GM12878 (cell line): ENCODE measurements at regions not wholly inside any gene's neighbourhood (a gene's known extent, or its start where the extent isn't known, plus 50 kb on each side); places are given as distances from the start of the nearest gene placed in this dataset.

Source experiments
- ATAC-seq: fragments of 200-7000 bp; cut with Tn5 transposase; 3 replicates; pipeline ENCODE4 v1.9.1; 2020; ENCODE audit warnings: mild to moderate bottlenecking, moderate library complexity
- BruUV-seq: library from RNA; stranded (reverse); fragments of 400-500 nt; replicated peaks from 2 replicates; lab custom pipeline; 2021; lab: Mats Ljungman, UMichigan
- CTCF ChIA-PET: fragments of 300-600 bp; sonication (Branson Sonifier 250); formaldehyde crosslinking; extraction: SDS; loops from one replicate; lab custom pipeline; 2021; ENCODE audit warnings: inconsistent platforms; lab: Yijun Ruan, JAX
- POLR2A ChIA-PET: fragments of 350-600 bp; formaldehyde crosslinking; extraction: SDS; loops from one replicate; lab custom pipeline; 2021; ENCODE audit warnings: inconsistent platforms; lab: Charles Lee
- RAD21 ChIA-PET: fragments of 300-600 bp; sonication (Branson Sonifier 250); formaldehyde crosslinking; loops from one replicate; lab custom pipeline; 2023; ENCODE audit warnings: antibody characterized with exemption; ENCODE audit not compliant: unreplicated experiment; lab: Charles Lee
- SMC1A ChIA-PET: fragments of 300-600 bp; sonication (Branson Sonifier 250); formaldehyde crosslinking; loops from one replicate; lab custom pipeline; 2023; ENCODE audit not compliant: unreplicated experiment, uncharacterized antibody; lab: Charles Lee
- DNase-seq: peaks from one replicate; pipeline ENCODE4 v3.0.0-alpha.2; 2011; ENCODE audit warnings: low read depth, low spot score
- FAIRE-seq: peaks from 3 replicates; lab custom pipeline; 2011; peaks lifted over from hg19 to GRCh38; lab: Jason Lieb, UNC
- H2AFZ ChIP-seq: 2 replicates; pipeline ENCODE4 v1.6.0; 2011; ENCODE audit warnings: low read depth, low read length, control low read depth; ENCODE audit not compliant: control insufficient read depth
- H3K27ac ChIP-seq: 2 replicates; pipeline ENCODE4 v1.5.1; 2011; ENCODE audit warnings: control low read depth; ENCODE audit not compliant: control insufficient read depth, insufficient read depth
- H3K27me3 ChIP-seq, 2 experiments: replicated peaks in 1 of 2; 2 replicates each; pipeline versions ENCODE4 v1.6.0 to v1.6.1; 2011; ENCODE audit warnings: low read length in 1 of 2; ENCODE audit not compliant: control insufficient read depth in 2 of 2, insufficient read depth in 2 of 2
- H3K36me3 ChIP-seq, 2 experiments: 2 replicates each; pipeline ENCODE4 v1.5.1; 2011; ENCODE audit warnings: low read length in 1 of 2; ENCODE audit not compliant: control insufficient read depth in 2 of 2, insufficient read depth in 2 of 2
- H3K4me1 ChIP-seq: 2 replicates; pipeline ENCODE4 v1.6.1; 2011; ENCODE audit warnings: mild to moderate bottlenecking, low read length, moderate library complexity, mixed read lengths; ENCODE audit not compliant: control insufficient read depth, insufficient read depth
- H3K4me2 ChIP-seq: 2 replicates; pipeline ENCODE4 v1.6.0; 2011; ENCODE audit warnings: control low read depth; ENCODE audit not compliant: control insufficient read depth, insufficient read depth
- H3K4me3 ChIP-seq: fragments of 200-600 bp; sonication (generic); 2 replicates; pipeline ENCODE4 v1.5.1; 2016
- H3K79me2 ChIP-seq: 2 replicates; pipeline ENCODE4 v1.6.0; 2011; ENCODE audit warnings: low read length; ENCODE audit not compliant: control insufficient read depth, insufficient read depth
- H3K9ac ChIP-seq: 2 replicates; pipeline ENCODE4 v1.8.0; 2011; ENCODE audit warnings: low read length, control low read depth, mixed read lengths; ENCODE audit not compliant: control insufficient read depth, insufficient read depth
- H3K9me3 ChIP-seq: replicated peaks from 3 replicates; pipeline ENCODE4 v1.5.1; 2011; ENCODE audit warnings: mild to moderate bottlenecking, low read length; ENCODE audit not compliant: control insufficient read depth, insufficient read depth
- H4K20me1 ChIP-seq: 2 replicates; pipeline ENCODE4 v1.6.0; 2011; ENCODE audit not compliant: control insufficient read depth, insufficient read depth
- CBFB ChIP-seq: IDR thresholded peaks from 2 replicates; pipeline ENCODE4 v1.6.1; 2016; ENCODE audit warnings: antibody characterized with exemption, low read depth
- EZH2 ChIP-seq: IDR thresholded peaks from 2 replicates; pipeline ENCODE4 v1.6.1; 2012; ENCODE audit warnings: low read depth, mild to moderate bottlenecking, control low read depth, inconsistent platforms, low read length, borderline replicate concordance; ENCODE audit not compliant: control insufficient read depth
- NR2C2 ChIP-seq: IDR thresholded peaks from 2 replicates; pipeline ENCODE4 v1.6.1; 2011; ENCODE audit warnings: borderline replicate concordance, low read depth; ENCODE audit not compliant: control insufficient read depth, insufficient read length
- SPI1 ChIP-seq: IDR thresholded peaks from 2 replicates; pipeline ENCODE4 v1.6.1; 2011; ENCODE audit warnings: low read depth, mild to moderate bottlenecking, low read length, moderate library complexity, borderline replicate concordance; ENCODE audit not compliant: insufficient read depth
- WGBS: methylation state at CpG from one replicate; pipeline ENCODE4 v1.1.6; 2016; ENCODE audit warnings: low lambda C conversion rate; ENCODE audit not compliant: insufficient replicate concordance, insufficient coverage; ENCODE audit errors: missing lambda C conversion rate; 5-methylcytosine and 5-hydroxymethylcytosine counted together
- in situ Hi-C: fragments of 300-500 bp; cut with MboI; formaldehyde crosslinking; loops from 9 replicates; pipeline ENCODE4 v1.14.3; 2018; ENCODE audit warnings: mixed read lengths
- intact Hi-C: fragments of 100-400 bp; cut with micrococcal nuclease; formaldehyde crosslinking; loops from one replicate; pipeline ENCODE4 v1.14.2; 2022; ENCODE audit not compliant: unreplicated experiment

DNA sequence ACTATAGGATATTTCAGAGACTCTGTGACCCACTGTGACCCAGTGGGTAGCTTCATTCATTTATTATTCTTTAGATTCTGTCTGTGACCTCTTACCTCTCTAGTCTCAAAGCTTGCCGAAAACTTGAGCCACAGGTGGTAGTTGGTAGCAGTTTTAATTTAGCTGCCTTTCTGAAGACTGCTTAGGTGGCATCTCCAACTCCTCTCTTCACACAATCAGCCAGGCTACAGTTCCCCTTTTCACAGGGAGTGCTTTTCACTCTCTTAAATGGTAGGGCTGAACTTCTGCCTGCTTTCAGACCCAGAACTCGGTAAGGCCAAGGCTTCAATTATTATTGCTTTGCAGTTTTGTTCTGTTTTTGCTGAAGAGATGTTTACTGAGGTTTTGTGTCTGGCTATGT, 349.6 kb downstream of the ARL6IP6 start:
- H3K36me3 ChIP-seq, result no peaks in the 10 kb centered on the region
- POLR2A ChIA-PET, result no interaction called here
- H3K9ac ChIP-seq, result no peak overlapping the region
- DNase-seq, result no peak
- in situ Hi-C loops, result no loop called here
- H3K4me3 ChIP-seq, result no peak overlapping the region
- H4K20me1 ChIP-seq, result no peaks in the 10 kb centered on the region
- ATAC-seq, result 0 out of 3 replicates have a peak, but pooled peaks have one; percentile 25
- no peaks in the 10 kb centered on the region for H3K9me3 ChIP-seq
- H3K4me1 ChIP-seq, result no peaks in the 10 kb centered on the region
- no peaks in the 10 kb centered on the region for H3K27me3 ChIP-seq
- SMC1A ChIA-PET, result no interaction called here
- CTCF ChIA-PET, result no interaction called here
- WGBS, result 13% methylated on average over 2 of the region's 2 CpGs
- no peak overlapping the region for H2AFZ ChIP-seq
- no peak overlapping the region for H3K27ac ChIP-seq
- no peak for FAIRE-seq
- TF ChIP-seq SPI1, result peak; percentile 29; the same call in 1 of the 2 replicates
- no peak for TF ChIP-seq EZH2
- BruUV-seq, result no TSS peak
- RAD21 ChIA-PET, result no interaction called here
- no peaks in the 10 kb centered on the region for H3K79me2 ChIP-seq
- H3K4me2 ChIP-seq, result no peak overlapping the region
- intact Hi-C loops, result no loop called here

DNA sequence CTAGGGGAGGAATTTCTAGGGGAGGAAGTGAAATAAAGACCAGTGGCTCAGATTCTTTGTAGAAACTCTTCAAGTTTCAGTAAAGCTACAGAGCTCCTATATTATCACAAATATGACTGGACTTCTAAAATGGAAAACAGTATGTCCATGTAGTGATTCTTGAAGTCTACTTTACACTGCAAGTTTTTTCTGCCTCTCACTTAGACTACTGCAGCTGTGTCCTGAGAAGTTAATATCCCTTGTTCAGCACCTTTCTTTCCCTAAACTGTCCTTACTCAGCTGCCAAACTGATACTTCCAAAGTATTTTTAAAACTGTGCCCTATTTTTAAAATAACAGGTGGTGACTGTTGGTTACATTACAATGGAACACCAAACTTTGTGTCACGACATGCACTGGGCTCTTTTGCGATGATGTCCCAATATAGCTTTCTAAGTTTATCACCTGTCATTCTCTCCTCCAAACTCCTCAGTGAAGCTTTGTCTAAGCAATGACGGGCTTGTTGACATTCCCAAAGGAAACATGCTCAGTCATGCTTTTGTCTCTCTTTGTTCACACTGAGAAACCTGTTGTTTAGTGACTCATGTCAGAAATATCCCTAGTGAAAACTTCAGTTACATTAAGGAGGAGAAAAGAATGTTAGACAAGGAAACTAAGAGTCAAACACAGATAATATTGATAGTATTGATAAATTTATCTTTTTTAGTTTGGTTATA, 341.1 kb downstream of the ARL6IP6 start:
- CTCF ChIA-PET, result no interaction called here
- SMC1A ChIA-PET, result no interaction called here
- WGBS, result 47% methylated on average over 3 of the region's 3 CpGs

More for the DNA sequence above, 341.1 kb downstream of the ARL6IP6 start:
- Histone ChIP-seq H3K36me3 (no peaks in the 10 kb centered on the region), H2AFZ (no peak overlapping the region), H3K4me3 (no peak overlapping the region), H3K9ac (no peak overlapping the region), H3K4me2 (no peak overlapping the region), H3K27ac (no peak overlapping the region), H3K27me3 (no peaks in the 10 kb centered on the region), H4K20me1 (no peaks in the 10 kb centered on the region), H3K79me2 (no peaks in the 10 kb centered on the region), H3K4me1 (no peaks in the 10 kb centered on the region), H3K9me3 (no peaks in the 10 kb centered on the region)
- ChIA-PET POLR2A (no interaction called here), RAD21 (no interaction called here)
- DNase-seq (no peak), ATAC-seq (no peak), FAIRE-seq (no peak)
- TF ChIP-seq NR2C2 (no peak), CBFB (no peak)
- BruUV-seq, result no TSS peak
- intact Hi-C loops (no loop called here), in situ Hi-C loops (no loop called here)
